Endothelial cell of umbilical vein (primary cell): ENCODE measurements at regions not wholly inside any gene's neighbourhood (a gene's known extent, or its start where the extent isn't known, plus 50 kb on each side); places are given as distances from the start of the nearest gene placed in this dataset.

ENCODE experiments used
- BruUV-seq: library from RNA; stranded (reverse); fragments of 400-500 nt; replicated peaks from 2 replicates; lab custom pipeline; 2021; lab: Mats Ljungman, UMichigan
- CTCF ChIA-PET: fragments of 300-600, 350-600 bp; sonication (Branson Sonifier 250); formaldehyde crosslinking; loops from one replicate; lab custom pipeline; 2021; ENCODE audit warnings: antibody characterized with exemption, inconsistent platforms; lab: Charles Lee
- POLR2A ChIA-PET: fragments of 300-600, 350-600 bp; sonication (Branson Sonifier 250); formaldehyde crosslinking; loops from one replicate; lab custom pipeline; 2021; ENCODE audit warnings: antibody characterized with exemption, inconsistent platforms; lab: Charles Lee
- DNase-seq: peaks from one replicate; pipeline ENCODE4 v3.0.0-alpha.2; 2011; ENCODE audit warnings: low read depth, low spot score
- FAIRE-seq: peaks from 2 replicates; lab custom pipeline; 2011; peaks lifted over from hg19 to GRCh38; lab: Jason Lieb, UNC
- H2AFZ ChIP-seq: 2 replicates; pipeline ENCODE4 v1.6.0; 2012; ENCODE audit warnings: low read depth, low read length, control low read depth, inconsistent platforms
- H3K27ac ChIP-seq: 2 replicates; pipeline ENCODE4 v1.5.1; 2011; ENCODE audit warnings: low read depth, mild to moderate bottlenecking, control low read depth, low read length, moderate library complexity; ENCODE audit not compliant: insufficient read depth
- H3K27me3 ChIP-seq, 2 experiments: 2 replicates each; pipeline versions ENCODE4 v1.6.0 to v1.6.1; 2011; ENCODE audit warnings: low read length in 2 of 2, mixed read lengths in 1 of 2; ENCODE audit not compliant: control insufficient read depth in 2 of 2, insufficient read depth in 2 of 2
- H3K36me3 ChIP-seq, 2 experiments: 2 replicates in 1 of 2; 3 replicates in 1 of 2; pipeline ENCODE4 v1.5.1; 2011; ENCODE audit warnings: low read length in 2 of 2, mild to moderate bottlenecking in 1 of 2, moderate library complexity in 1 of 2; ENCODE audit not compliant: control insufficient read depth in 2 of 2, insufficient read depth in 2 of 2; ENCODE audit errors: extremely low read depth in 1 of 2
- H3K4me1 ChIP-seq: 3 replicates; pipeline ENCODE4 v1.5.1; 2011; ENCODE audit warnings: mild to moderate bottlenecking, low read length; ENCODE audit not compliant: control insufficient read depth, insufficient read depth; ENCODE audit errors: extremely low read depth
- H3K4me2 ChIP-seq: 2 replicates; pipeline ENCODE4 v1.6.1; 2011; ENCODE audit warnings: low read length, control low read depth, mixed read lengths; ENCODE audit not compliant: insufficient read depth
- H3K4me3 ChIP-seq, 3 experiments: fragments of 200-600 bp in 1 of 3; sonication (generic), shearing (Covaris generic) in 1 of 3; replicated peaks in 1 of 3; 2 replicates each; pipeline ENCODE4 v1.5.1; 2011 to 2016; ENCODE audit warnings: control low read depth in 3 of 3, low read length in 3 of 3, mild to moderate bottlenecking in 2 of 3, inconsistent platforms in 1 of 3, low read depth in 1 of 3, moderate library complexity in 1 of 3; ENCODE audit not compliant: insufficient read depth in 1 of 3
- H3K79me2 ChIP-seq: 2 replicates; pipeline ENCODE4 v1.6.0; 2012; ENCODE audit warnings: low read length, inconsistent platforms; ENCODE audit not compliant: control insufficient read depth, insufficient read depth
- H3K9ac ChIP-seq: replicated peaks from 2 replicates; pipeline ENCODE3; 2011; ENCODE audit warnings: low read length, control low read depth; ENCODE audit not compliant: insufficient read depth; ENCODE audit errors: extremely low read depth
- H3K9me1 ChIP-seq: replicated peaks from 3 replicates; pipeline ENCODE4 v1.6.0; 2011; ENCODE audit warnings: mild to moderate bottlenecking, low read length; ENCODE audit not compliant: control insufficient read depth, insufficient read depth; ENCODE audit errors: extremely low read depth
- H3K9me3 ChIP-seq: replicated peaks from 2 replicates; pipeline ENCODE4 v1.5.1; 2012; ENCODE audit warnings: low read length, inconsistent platforms; ENCODE audit not compliant: control insufficient read depth, insufficient read depth
- H4K20me1 ChIP-seq: replicated peaks from 2 replicates; pipeline ENCODE3; 2011; ENCODE audit warnings: mild to moderate bottlenecking, low read length; ENCODE audit not compliant: control insufficient read depth, insufficient read depth; ENCODE audit errors: extremely low read depth
- CTCF ChIP-seq, 2 donors: IDR thresholded peaks; 1 replicate in 1 of 2; 2 replicates in 1 of 2; pipeline ENCODE4 v1.5.1; 2011; ENCODE audit warnings: low read length in 2 of 2, mild to moderate bottlenecking in 2 of 2, moderate library complexity in 2 of 2, control low read depth in 1 of 2, inconsistent platforms in 1 of 2, low read depth in 1 of 2; ENCODE audit not compliant: insufficient read depth in 1 of 2; ENCODE audit errors: extremely low read depth in 1 of 2
- EZH2 ChIP-seq: IDR thresholded peaks from 2 replicates; pipeline ENCODE4 v1.6.1; 2012; ENCODE audit warnings: borderline replicate concordance, low read depth, mild to moderate bottlenecking, moderate library complexity, low read length, inconsistent platforms; ENCODE audit not compliant: severe bottlenecking
- FOS ChIP-seq: IDR thresholded peaks from 2 replicates; pipeline ENCODE4 v1.6.1; 2011; ENCODE audit warnings: mild to moderate bottlenecking, low read length, moderate library complexity, borderline replicate concordance; ENCODE audit not compliant: insufficient read depth
- GATA2 ChIP-seq: IDR thresholded peaks from 2 replicates; pipeline ENCODE4 v1.7.0; 2011; ENCODE audit warnings: low read depth, mild to moderate bottlenecking, moderate library complexity, mixed read lengths, low read length; ENCODE audit not compliant: insufficient read length, insufficient read depth
- JUN ChIP-seq: IDR thresholded peaks from 2 replicates; pipeline ENCODE4 v1.6.1; 2011; ENCODE audit warnings: borderline replicate concordance, low read depth; ENCODE audit not compliant: insufficient read length, insufficient read depth
- MAX ChIP-seq: IDR thresholded peaks from 2 replicates; pipeline ENCODE4 v1.6.1; 2011; ENCODE audit not compliant: insufficient read depth, insufficient read length
- MYC ChIP-seq: IDR thresholded peaks from one replicate; pipeline ENCODE4 v1.6.1; 2011; ENCODE audit warnings: mild to moderate bottlenecking, low read depth, low read length
- POLR2A ChIP-seq: IDR thresholded peaks from 2 replicates; pipeline ENCODE4 v1.6.1; 2012; ENCODE audit warnings: low read depth, mild to moderate bottlenecking, control low read depth, low read length
- POLR2AphosphoS5 ChIP-seq: IDR thresholded peaks from 2 replicates; pipeline ENCODE4 v1.6.1; 2012; ENCODE audit warnings: low read depth, mild to moderate bottlenecking, control low read depth, low read length, moderate library complexity; ENCODE audit not compliant: insufficient read depth
- dilution Hi-C: fragments of 300-500 bp; cut with MboI; formaldehyde crosslinking; loops from one replicate; pipeline ENCODE4 v1.15.0; 2019; ENCODE audit warnings: low sequenced_read_pairs; ENCODE audit not compliant: extremely low pct_ligation_motif_present
- intact Hi-C: fragments of 100-400 bp; cut with micrococcal nuclease; formaldehyde crosslinking; loops from one replicate; pipeline ENCODE4 v1.10.0; 2022

DNA sequence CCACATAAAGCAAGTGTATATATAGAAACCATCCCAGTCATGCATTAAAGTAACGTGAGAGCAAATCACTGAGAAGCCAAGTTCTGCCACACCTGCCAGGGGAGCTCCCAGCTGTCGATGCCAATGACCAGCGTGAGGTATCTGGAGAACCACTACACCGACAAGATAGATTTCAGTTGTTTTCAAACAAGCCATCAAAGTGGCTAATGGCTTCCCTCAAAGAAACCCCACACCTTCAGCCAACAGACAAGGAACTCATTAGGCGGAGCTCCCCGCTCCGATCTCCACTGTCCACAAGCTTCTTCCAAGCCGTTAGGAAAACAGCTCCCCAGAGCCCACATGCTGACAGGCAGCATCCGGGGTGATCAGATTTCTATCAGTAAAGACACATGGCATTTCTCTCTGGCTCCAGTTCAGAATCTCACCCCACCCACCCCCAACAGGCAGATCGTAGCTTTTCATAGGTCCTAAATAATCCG lies 54.2 kb upstream of the SPATA12 start:
- Histone ChIP-seq H3K4me2 (no peak overlapping the region), H3K36me3 (no peaks in the 10 kb centered on the region), H3K9me3 (no peaks in the 10 kb centered on the region), H4K20me1 (no peaks in the 10 kb centered on the region), H3K79me2 (no peaks in the 10 kb centered on the region), H3K27me3 (no peaks in the 10 kb centered on the region), H2AFZ (no peak overlapping the region), H3K9ac (no peak overlapping the region), H3K4me1 (peaks cover 16% of the 10 kb centered on the region), H3K27ac (no peak overlapping the region), H3K9me1 (no peaks in the 10 kb centered on the region), H3K4me3 (no peak overlapping the region)
- no peak for TF ChIP-seq CTCF (IDR thresholded peaks at IDR 0.05; ENCODE audit: extremely low read depth in 1 of 2, insufficient read depth in 1 of 2, low read depth in 1 of 2, low read length in 2 of 2)
- no peak for TF ChIP-seq EZH2
- no peak for TF ChIP-seq MAX
- TF ChIP-seq GATA2, result no peak
- no peak for TF ChIP-seq FOS
- no peak for TF ChIP-seq MYC
- TF ChIP-seq POLR2A, result no peak
- TF ChIP-seq JUN, result no peak
- TF ChIP-seq POLR2AphosphoS5, result no peak
- ChIA-PET CTCF (interaction anchor here (0.9 to 1.6 kb wide), 3 partner anchors 10 to 72 kb away, joined by 4 to 7 read pairs (median 6); no protein-coding TSS in a partner anchor), POLR2A (no interaction called here)
- DNase-seq, result no peak
- BruUV-seq, result no TSS peak
- no peak for FAIRE-seq
- dilution Hi-C loops (no loop called here), intact Hi-C loops (loop anchor here (5.0 kb wide), 1 partner anchor 56 kb away; the partner anchor contains the start of gene SPATA12)
